ENCODE measurements at regions not wholly inside any gene's neighbourhood (a gene's known extent, or its start where the extent isn't known, plus 50 kb on each side); places are given as distances from the start of the nearest gene placed in this dataset.

- Histone ChIP-seq H3K4me3 (replicated peaks; ENCODE audit: insufficient read depth, low read length) (no peak overlapping the region), H3K27ac (replicated peaks) (no peak overlapping the region), H3K27me3 (ENCODE audit: insufficient read depth, poor library complexity, severe bottlenecking) (no peaks in the 10 kb centered on the region)
- no peak for TF ChIP-seq CTCF (IDR thresholded peaks at IDR 0.05; ENCODE audit: insufficient read depth, low read length)
- TF ChIP-seq POLR2AphosphoS5 (IDR thresholded peaks at IDR 0.05; ENCODE audit: low read depth) = no peak
- no peak for TF ChIP-seq SPI1 (IDR thresholded peaks at IDR 0.05; ENCODE audit: borderline replicate concordance, low read depth)
- TF ChIP-seq, protein P1, sequence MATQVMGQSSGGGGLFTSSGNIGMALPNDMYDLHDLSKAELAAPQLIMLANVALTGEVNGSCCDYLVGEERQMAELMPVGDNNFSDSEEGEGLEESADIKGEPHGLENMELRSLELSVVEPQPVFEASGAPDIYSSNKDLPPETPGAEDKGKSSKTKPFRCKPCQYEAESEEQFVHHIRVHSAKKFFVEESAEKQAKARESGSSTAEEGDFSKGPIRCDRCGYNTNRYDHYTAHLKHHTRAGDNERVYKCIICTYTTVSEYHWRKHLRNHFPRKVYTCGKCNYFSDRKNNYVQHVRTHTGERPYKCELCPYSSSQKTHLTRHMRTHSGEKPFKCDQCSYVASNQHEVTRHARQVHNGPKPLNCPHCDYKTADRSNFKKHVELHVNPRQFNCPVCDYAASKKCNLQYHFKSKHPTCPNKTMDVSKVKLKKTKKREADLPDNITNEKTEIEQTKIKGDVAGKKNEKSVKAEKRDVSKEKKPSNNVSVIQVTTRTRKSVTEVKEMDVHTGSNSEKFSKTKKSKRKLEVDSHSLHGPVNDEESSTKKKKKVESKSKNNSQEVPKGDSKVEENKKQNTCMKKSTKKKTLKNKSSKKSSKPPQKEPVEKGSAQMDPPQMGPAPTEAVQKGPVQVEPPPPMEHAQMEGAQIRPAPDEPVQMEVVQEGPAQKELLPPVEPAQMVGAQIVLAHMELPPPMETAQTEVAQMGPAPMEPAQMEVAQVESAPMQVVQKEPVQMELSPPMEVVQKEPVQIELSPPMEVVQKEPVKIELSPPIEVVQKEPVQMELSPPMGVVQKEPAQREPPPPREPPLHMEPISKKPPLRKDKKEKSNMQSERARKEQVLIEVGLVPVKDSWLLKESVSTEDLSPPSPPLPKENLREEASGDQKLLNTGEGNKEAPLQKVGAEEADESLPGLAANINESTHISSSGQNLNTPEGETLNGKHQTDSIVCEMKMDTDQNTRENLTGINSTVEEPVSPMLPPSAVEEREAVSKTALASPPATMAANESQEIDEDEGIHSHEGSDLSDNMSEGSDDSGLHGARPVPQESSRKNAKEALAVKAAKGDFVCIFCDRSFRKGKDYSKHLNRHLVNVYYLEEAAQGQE (IDR thresholded peaks at IDR 0.05; ENCODE audit: insufficient replicate concordance, low read depth) = no peak
- no peak for TF ChIP-seq GABPA (IDR thresholded peaks at IDR 0.05; ENCODE audit: low read depth)
- no peak for DNase-seq (ENCODE audit: low read depth in 1 of 2, low spot score in 1 of 2)
Observed at GRCh38 chr7:25632616-25633015, 404.3 kb upstream of the NPVF start.

- Histone ChIP-seq H3K27ac (replicated peaks) (no peak overlapping the region), H3K27me3 (ENCODE audit: insufficient read depth, poor library complexity, severe bottlenecking) (no peaks in the 10 kb centered on the region), H3K4me3 (replicated peaks; ENCODE audit: insufficient read depth, low read length) (no peak overlapping the region)
- DNase-seq (ENCODE audit: low read depth in 1 of 2, low spot score in 1 of 2) = no peak
- TF ChIP-seq, protein P1 (IDR thresholded peaks at IDR 0.05; ENCODE audit: insufficient replicate concordance, low read depth) = no peak
- TF ChIP-seq POLR2AphosphoS5 (IDR thresholded peaks at IDR 0.05; ENCODE audit: low read depth) = no peak
- TF ChIP-seq CTCF (IDR thresholded peaks at IDR 0.05; ENCODE audit: insufficient read depth, low read length) = no peak
- no peak for TF ChIP-seq SPI1 (IDR thresholded peaks at IDR 0.05; ENCODE audit: borderline replicate concordance, low read depth)
- TF ChIP-seq GABPA (IDR thresholded peaks at IDR 0.05; ENCODE audit: low read depth) = no peak
Observed at GRCh38 chr7:25633426-25634036, 405.2 kb upstream of the NPVF start.

GRCh38 chr7:25636168-25636567 is 407.9 kb upstream of the NPVF start:
- no peaks in the 10 kb centered on the region for H3K27me3 ChIP-seq (ENCODE audit: insufficient read depth, poor library complexity, severe bottlenecking)
- H3K27ac ChIP-seq (replicated peaks) = no peak overlapping the region
- TF ChIP-seq, protein P1 (IDR thresholded peaks at IDR 0.05; ENCODE audit: insufficient replicate concordance, low read depth) = no peak
- no peak for TF ChIP-seq CTCF (IDR thresholded peaks at IDR 0.05; ENCODE audit: insufficient read depth, low read length)
- TF ChIP-seq GABPA (IDR thresholded peaks at IDR 0.05; ENCODE audit: low read depth) = no peak
- TF ChIP-seq SPI1 (IDR thresholded peaks at IDR 0.05; ENCODE audit: borderline replicate concordance, low read depth) = no peak
- no peak for TF ChIP-seq POLR2AphosphoS5 (IDR thresholded peaks at IDR 0.05; ENCODE audit: low read depth)
- DNase-seq (ENCODE audit: low read depth in 1 of 2, low spot score in 1 of 2) = no peak
- H3K4me3 ChIP-seq (replicated peaks; ENCODE audit: insufficient read depth, low read length) = no peak overlapping the region

All from HL-60 (cell line).